ENCODE measurements at regions not wholly inside any gene's neighbourhood (a gene's known extent, or its start where the extent isn't known, plus 50 kb on each side); places are given as distances from the start of the nearest gene placed in this dataset.
A peak's percentile ranks its signal among the peaks of the same experiment; 100 is the strongest.

DNA sequence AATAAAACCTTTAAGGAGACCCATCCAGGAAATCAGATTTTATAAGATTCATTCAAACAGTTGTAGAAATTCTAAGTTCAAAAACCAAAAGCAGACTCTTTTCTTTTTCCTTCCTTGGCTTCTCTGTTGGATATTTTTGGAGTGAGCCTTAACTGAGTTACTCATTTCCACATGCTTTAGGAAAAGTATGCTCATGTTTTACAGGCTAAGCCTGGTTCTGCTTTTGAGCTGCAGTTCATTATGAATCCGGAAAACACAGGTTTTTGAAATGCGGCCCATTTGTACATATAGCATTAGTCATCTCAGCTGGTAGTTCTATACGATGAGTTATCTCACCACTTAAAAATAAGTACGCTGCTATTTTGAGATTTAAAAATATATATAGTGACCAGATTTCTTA lies 156.6 kb upstream of the DMRT1 start:
- Histone ChIP-seq H2BK12ac (ENCODE audit: low read depth, low read length) (no peak overlapping the region), H2BK5ac (ENCODE audit: low read depth, low read length) (no peak overlapping the region), H3K79me1 (ENCODE audit: low read depth, low read length) (no peaks in the 10 kb centered on the region; the same call in 1 of the 2 replicates), H2BK120ac (replicated peaks; ENCODE audit: low read depth, low read length) (no peak overlapping the region), H3K18ac (ENCODE audit: extremely low read depth, low read length) (no peak overlapping the region), H3K4me1 (replicated peaks in 1 of 4; ENCODE audit: control insufficient read depth in 3 of 4, insufficient read depth in 4 of 4, low read length in 3 of 4) (peaks cover 5 to 9% (median 8%) of the 10 kb centered on the region in 4 experiments; a peak in 4 of 7 replicates), H3K79me2 (ENCODE audit: control insufficient read depth in 1 of 2, insufficient read depth in 2 of 2, low read length in 2 of 2) (no peaks in the 10 kb centered on the region; a peak in 1 of 4 replicates), H3K4ac (replicated peaks; ENCODE audit: insufficient read length, low read depth, low read length) (no peak overlapping the region), H2AK5ac (ENCODE audit: low read depth, low read length) (no peak overlapping the region), H3K56ac (replicated peaks; ENCODE audit: insufficient read length, low read depth, low read length) (no peak overlapping the region), H2BK20ac (ENCODE audit: low read length) (no peak overlapping the region), H3K9me3 (ENCODE audit: insufficient read depth in 2 of 2, low read depth in 1 of 2, low read length in 1 of 2) (no peaks in the 10 kb centered on the region), H4K5ac (ENCODE audit: insufficient read length, low read depth, low read length) (no peak overlapping the region), H3K27me3 (replicated peaks in 1 of 4; ENCODE audit: control insufficient read depth in 3 of 4, extremely low read depth in 1 of 4, insufficient read depth in 3 of 4, low read length in 3 of 4) (no peaks in the 10 kb centered on the region), H3K4me3 (ENCODE audit: extremely low read depth in 1 of 4, insufficient read depth in 2 of 4, low read depth in 3 of 4, low read length in 4 of 4) (no peak overlapping the region), H2AFZ (ENCODE audit: low read length) (no peak overlapping the region), H4K20me1 (replicated peaks in 1 of 2; ENCODE audit: control insufficient read depth in 1 of 2, insufficient read depth in 2 of 2, low read length in 2 of 2) (no peaks in the 10 kb centered on the region), H3K4me2 (ENCODE audit: insufficient read depth in 1 of 2, low read depth in 2 of 2, low read length in 2 of 2) (no peak overlapping the region; a peak in 1 of 4 replicates), H3K23ac (ENCODE audit: insufficient read length) (no peak overlapping the region), H3K27ac (ENCODE audit: low read depth, low read length) (no peak overlapping the region), H2BK15ac (ENCODE audit: low read length) (no peak overlapping the region), H3K23me2 (ENCODE audit: low read depth, low read length) (no peaks in the 10 kb centered on the region), H4K8ac (ENCODE audit: extremely low read depth, insufficient read depth, low read length) (no peak overlapping the region), H4K91ac (replicated peaks; ENCODE audit: insufficient read length, low read length) (no peak overlapping the region), H3K36me3 (ENCODE audit: control insufficient read depth in 2 of 4, insufficient read depth in 4 of 4, low read length in 3 of 4) (no peaks in the 10 kb centered on the region), H3K9ac (replicated peaks in 1 of 4; ENCODE audit: extremely low read depth in 1 of 4, low read depth in 3 of 4, low read length in 3 of 4) (no peak overlapping the region), H3K14ac (ENCODE audit: insufficient read length) (no peak overlapping the region)
- TF ChIP-seq SRF (IDR thresholded peaks at IDR 0.05; ENCODE audit: low read depth, low read length) (0 out of 2 replicates have a peak, but pooled peaks have one; percentile 6), TAF1 (IDR thresholded peaks at IDR 0.05; ENCODE audit: low read depth, low read length) (no peak)
- WGBS, 2 experiments (ENCODE audit: extremely low coverage in 1 of 2, insufficient coverage in 1 of 2, insufficient read length in 1 of 2, insufficient replicate concordance in 2 of 2, low coverage in 1 of 2, low lambda C conversion rate in 2 of 2, missing lambda C conversion rate in 1 of 2) = 91% methylated on average over 4 of the region's 4 CpGs; no CpG with 5 or more reads in 1 of the 2 experiments
- FAIRE-seq (no peak), DNase-seq (ENCODE audit: low read depth in 1 of 2, low spot score in 2 of 2) (no peak)
- POLR2A ChIA-PET (ENCODE audit: partially characterized antibody) = no interaction called here
- CTCF ChIA-PET (ENCODE audit: partially characterized antibody) = interaction anchor here (1.6 to 1.8 kb wide), 2 partner anchors 11 to 70 kb away, joined by 3 to 7 read pairs; no protein-coding TSS in a partner anchor

All from H1 (cell line).